ENCODE measurements at regions not wholly inside any gene's neighbourhood (a gene's known extent, or its start where the extent isn't known, plus 50 kb on each side); places are given as distances from the start of the nearest gene placed in this dataset.

DNA sequence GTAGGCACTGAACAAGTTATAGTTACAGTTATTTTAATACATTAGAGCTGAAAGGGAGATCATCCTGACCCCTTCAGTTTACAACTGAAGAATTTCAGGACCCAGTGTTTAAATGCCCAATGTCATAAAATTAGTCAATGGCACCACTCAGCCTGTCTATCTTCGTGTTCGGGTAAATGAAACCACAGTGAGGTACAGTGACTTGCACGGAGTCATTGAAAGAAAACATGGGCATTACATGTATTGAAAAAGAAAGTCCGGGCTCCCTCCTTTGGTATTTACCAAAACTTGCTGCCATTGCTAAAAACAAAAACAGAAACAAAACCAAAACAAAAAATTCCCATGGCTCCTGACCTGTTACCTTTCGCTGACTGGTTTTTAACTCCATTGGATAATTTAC is 131.7 kb downstream of the SH2D1A start:
- Histone ChIP-seq H3K4me3 (ENCODE audit: low read length in 3 of 3) (no peak overlapping the region), H3K27ac (ENCODE audit: low read depth in 2 of 2, low read length in 2 of 2) (no peak overlapping the region)
- intact Hi-C loops (cut with DNase I): no loop called here

DNA sequence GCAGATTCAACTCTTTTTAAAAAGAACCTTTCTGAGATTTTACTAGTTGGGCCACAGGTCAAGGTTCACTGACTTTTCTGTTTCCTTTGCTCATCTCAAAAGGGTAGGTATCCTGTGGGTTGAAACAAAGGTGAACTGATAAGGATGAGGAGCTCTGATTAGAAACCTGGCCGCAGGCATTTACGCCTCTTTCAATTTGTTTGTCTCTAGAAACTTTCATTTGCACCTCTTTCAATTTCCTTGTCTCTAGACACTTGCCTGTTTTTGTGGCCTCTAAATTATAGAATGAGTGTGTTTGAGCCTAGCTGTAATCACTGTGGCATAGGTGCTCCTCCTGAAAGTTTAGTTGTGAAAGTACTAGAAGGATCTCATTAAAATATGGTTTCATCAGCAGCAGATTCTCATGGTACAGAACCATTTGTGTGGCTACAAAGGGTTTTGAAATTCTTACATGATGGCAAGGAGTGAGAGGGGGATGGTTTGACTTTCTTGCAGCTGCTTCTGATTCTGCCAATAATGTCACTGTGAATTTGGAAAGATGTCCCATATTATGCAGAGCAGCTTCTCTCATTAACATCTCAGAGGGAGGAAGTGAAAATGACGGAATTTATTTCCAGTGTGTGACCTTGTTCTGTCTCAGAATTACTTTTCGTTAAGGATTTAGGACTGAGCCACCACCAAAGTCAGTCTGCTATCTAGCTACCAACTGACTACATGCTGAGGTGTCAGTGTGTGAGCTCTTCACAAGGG is 142.2 kb downstream of the SH2D1A start:
- H3K4me3 ChIP-seq (ENCODE audit: low read length in 3 of 3): no peak overlapping the region
- intact Hi-C loops (cut with DNase I): no loop called here
- H3K27ac ChIP-seq (ENCODE audit: low read depth in 2 of 2, low read length in 2 of 2): no peak overlapping the region
- H3K27me3 ChIP-seq (ENCODE audit: control insufficient read depth, insufficient read depth, low read length): no peaks in the 10 kb centered on the region
- H3K9me3 ChIP-seq (ENCODE audit: control insufficient read depth in 2 of 3, insufficient read depth in 1 of 3, low read length in 3 of 3): no peaks in the 10 kb centered on the region
- H3K4me1 ChIP-seq (ENCODE audit: control insufficient read depth in 2 of 3, insufficient read depth in 2 of 3, low read depth in 1 of 3, low read length in 3 of 3): no peaks in the 10 kb centered on the region
- DNase-seq (no peak), FAIRE-seq (no peak)
- H3K36me3 ChIP-seq (ENCODE audit: control insufficient read depth in 2 of 3, insufficient read depth in 3 of 3, low read length in 3 of 3): no peaks in the 10 kb centered on the region
- TF ChIP-seq, protein P1, sequence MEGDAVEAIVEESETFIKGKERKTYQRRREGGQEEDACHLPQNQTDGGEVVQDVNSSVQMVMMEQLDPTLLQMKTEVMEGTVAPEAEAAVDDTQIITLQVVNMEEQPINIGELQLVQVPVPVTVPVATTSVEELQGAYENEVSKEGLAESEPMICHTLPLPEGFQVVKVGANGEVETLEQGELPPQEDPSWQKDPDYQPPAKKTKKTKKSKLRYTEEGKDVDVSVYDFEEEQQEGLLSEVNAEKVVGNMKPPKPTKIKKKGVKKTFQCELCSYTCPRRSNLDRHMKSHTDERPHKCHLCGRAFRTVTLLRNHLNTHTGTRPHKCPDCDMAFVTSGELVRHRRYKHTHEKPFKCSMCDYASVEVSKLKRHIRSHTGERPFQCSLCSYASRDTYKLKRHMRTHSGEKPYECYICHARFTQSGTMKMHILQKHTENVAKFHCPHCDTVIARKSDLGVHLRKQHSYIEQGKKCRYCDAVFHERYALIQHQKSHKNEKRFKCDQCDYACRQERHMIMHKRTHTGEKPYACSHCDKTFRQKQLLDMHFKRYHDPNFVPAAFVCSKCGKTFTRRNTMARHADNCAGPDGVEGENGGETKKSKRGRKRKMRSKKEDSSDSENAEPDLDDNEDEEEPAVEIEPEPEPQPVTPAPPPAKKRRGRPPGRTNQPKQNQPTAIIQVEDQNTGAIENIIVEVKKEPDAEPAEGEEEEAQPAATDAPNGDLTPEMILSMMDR (IDR thresholded peaks at IDR 0.05; ENCODE audit: borderline replicate concordance, extremely low read depth, insufficient read depth): no peak
- H3K9ac ChIP-seq (ENCODE audit: low read length in 3 of 3): no peak overlapping the region

More for the DNA sequence above, 131.7 kb downstream of the SH2D1A start:
- no peaks in the 10 kb centered on the region for H3K36me3 ChIP-seq (ENCODE audit: control insufficient read depth in 2 of 3, insufficient read depth in 3 of 3, low read length in 3 of 3)
- no peak overlapping the region for H3K9ac ChIP-seq (ENCODE audit: low read length in 3 of 3)
- no peaks in the 10 kb centered on the region for H3K27me3 ChIP-seq (ENCODE audit: control insufficient read depth, insufficient read depth, low read length)
- H3K9me3 ChIP-seq (ENCODE audit: control insufficient read depth in 2 of 3, insufficient read depth in 1 of 3, low read length in 3 of 3): no peaks in the 10 kb centered on the region
- DNase-seq (no peak), FAIRE-seq (no peak)
- no peaks in the 10 kb centered on the region for H3K4me1 ChIP-seq (ENCODE audit: control insufficient read depth in 2 of 3, insufficient read depth in 2 of 3, low read depth in 1 of 3, low read length in 3 of 3)
- TF ChIP-seq, protein P1 (IDR thresholded peaks at IDR 0.05; ENCODE audit: borderline replicate concordance, extremely low read depth, insufficient read depth): no peak

DNA sequence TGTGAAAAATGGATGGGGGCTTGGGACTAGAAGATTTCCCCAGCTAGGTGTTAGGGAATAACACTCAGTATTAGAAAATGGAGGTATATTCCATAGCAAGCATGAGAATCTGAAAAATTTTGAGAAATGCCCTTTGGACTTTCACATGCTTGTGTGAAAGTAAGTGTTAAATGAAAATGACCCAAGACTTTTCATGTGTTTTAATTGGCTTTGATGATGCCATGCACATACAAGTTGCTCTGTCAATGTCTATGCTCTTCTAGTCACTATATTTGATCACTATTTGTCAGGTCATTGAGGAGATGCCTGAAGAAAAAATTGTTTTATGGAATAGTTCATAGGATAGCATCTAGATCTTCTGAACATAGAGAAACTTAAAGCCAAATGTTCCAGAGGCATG is 147.6 kb downstream of the SH2D1A start:
- FAIRE-seq: no peak

More for the DNA sequence above, 147.6 kb downstream of the SH2D1A start:
- Histone ChIP-seq H3K4me1 (ENCODE audit: control insufficient read depth in 2 of 3, insufficient read depth in 2 of 3, low read depth in 1 of 3, low read length in 3 of 3) (no peaks in the 10 kb centered on the region), H3K27me3 (ENCODE audit: control insufficient read depth, insufficient read depth, low read length) (no peaks in the 10 kb centered on the region), H3K36me3 (ENCODE audit: control insufficient read depth in 2 of 3, insufficient read depth in 3 of 3, low read length in 3 of 3) (no peaks in the 10 kb centered on the region), H3K4me3 (ENCODE audit: low read length in 3 of 3) (no peak overlapping the region), H3K9ac (ENCODE audit: low read length in 3 of 3) (no peak overlapping the region), H3K27ac (ENCODE audit: low read depth in 2 of 2, low read length in 2 of 2) (no peak overlapping the region), H3K9me3 (ENCODE audit: control insufficient read depth in 2 of 3, insufficient read depth in 1 of 3, low read length in 3 of 3) (no peaks in the 10 kb centered on the region)
- intact Hi-C loops (cut with DNase I): no loop called here
- no peak for DNase-seq
- TF ChIP-seq, protein P1 (IDR thresholded peaks at IDR 0.05; ENCODE audit: borderline replicate concordance, extremely low read depth, insufficient read depth): no peak

Measured in kidney (tissue), 13 donors.